Bronchial epithelial cell (primary cell): ENCODE measurements at regions not wholly inside any gene's neighbourhood (a gene's known extent, or its start where the extent isn't known, plus 50 kb on each side); places are given as distances from the start of the nearest gene placed in this dataset.

Experiments
- DNase-seq: peaks from one replicate; pipeline ENCODE4 v3.0.0-alpha.2; 2010; ENCODE audit warnings: low read depth
- FAIRE-seq: peaks from 2 replicates; lab custom pipeline; 2011; peaks lifted over from hg19 to GRCh38; lab: Jason Lieb, UNC
- H3K27me3 ChIP-seq: 2 replicates; pipeline ENCODE4 v1.5.1; 2011; ENCODE audit warnings: low read length; ENCODE audit not compliant: control insufficient read depth, insufficient read depth
- H3K36me3 ChIP-seq: 2 replicates; pipeline ENCODE4 v1.5.1; 2011; ENCODE audit warnings: low read length; ENCODE audit not compliant: control insufficient read depth, insufficient read depth
- H3K4me3 ChIP-seq: 2 replicates; pipeline ENCODE4 v1.5.1; 2011; ENCODE audit warnings: mild to moderate bottlenecking, low read depth, low read length, control low read depth
- TF ChIP-seq, protein P1 (sequence below): IDR thresholded peaks from 2 replicates; pipeline ENCODE4 v1.5.1; 2011; ENCODE audit warnings: mild to moderate bottlenecking, moderate library complexity, low read length, control low read depth, inconsistent platforms; ENCODE audit not compliant: insufficient read depth, severe bottlenecking

- Histone ChIP-seq H3K27me3 (no peaks in the 10 kb centered on the region), H3K36me3 (no peaks in the 10 kb centered on the region), H3K4me3 (no peak overlapping the region)
- FAIRE-seq (no peak), DNase-seq (no peak)
- TF ChIP-seq, protein P1, sequence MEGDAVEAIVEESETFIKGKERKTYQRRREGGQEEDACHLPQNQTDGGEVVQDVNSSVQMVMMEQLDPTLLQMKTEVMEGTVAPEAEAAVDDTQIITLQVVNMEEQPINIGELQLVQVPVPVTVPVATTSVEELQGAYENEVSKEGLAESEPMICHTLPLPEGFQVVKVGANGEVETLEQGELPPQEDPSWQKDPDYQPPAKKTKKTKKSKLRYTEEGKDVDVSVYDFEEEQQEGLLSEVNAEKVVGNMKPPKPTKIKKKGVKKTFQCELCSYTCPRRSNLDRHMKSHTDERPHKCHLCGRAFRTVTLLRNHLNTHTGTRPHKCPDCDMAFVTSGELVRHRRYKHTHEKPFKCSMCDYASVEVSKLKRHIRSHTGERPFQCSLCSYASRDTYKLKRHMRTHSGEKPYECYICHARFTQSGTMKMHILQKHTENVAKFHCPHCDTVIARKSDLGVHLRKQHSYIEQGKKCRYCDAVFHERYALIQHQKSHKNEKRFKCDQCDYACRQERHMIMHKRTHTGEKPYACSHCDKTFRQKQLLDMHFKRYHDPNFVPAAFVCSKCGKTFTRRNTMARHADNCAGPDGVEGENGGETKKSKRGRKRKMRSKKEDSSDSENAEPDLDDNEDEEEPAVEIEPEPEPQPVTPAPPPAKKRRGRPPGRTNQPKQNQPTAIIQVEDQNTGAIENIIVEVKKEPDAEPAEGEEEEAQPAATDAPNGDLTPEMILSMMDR, result no peak
Measured at GRCh38 chr2:12006850-12007249, 260.4 kb downstream of the LPIN1 start.

- H3K27me3 ChIP-seq, result no peaks in the 10 kb centered on the region
- TF ChIP-seq, protein P1, result no peak
- FAIRE-seq, result no peak
Measured at GRCh38 chr2:12007282-12007681, 260.9 kb downstream of the LPIN1 start.

DNA sequence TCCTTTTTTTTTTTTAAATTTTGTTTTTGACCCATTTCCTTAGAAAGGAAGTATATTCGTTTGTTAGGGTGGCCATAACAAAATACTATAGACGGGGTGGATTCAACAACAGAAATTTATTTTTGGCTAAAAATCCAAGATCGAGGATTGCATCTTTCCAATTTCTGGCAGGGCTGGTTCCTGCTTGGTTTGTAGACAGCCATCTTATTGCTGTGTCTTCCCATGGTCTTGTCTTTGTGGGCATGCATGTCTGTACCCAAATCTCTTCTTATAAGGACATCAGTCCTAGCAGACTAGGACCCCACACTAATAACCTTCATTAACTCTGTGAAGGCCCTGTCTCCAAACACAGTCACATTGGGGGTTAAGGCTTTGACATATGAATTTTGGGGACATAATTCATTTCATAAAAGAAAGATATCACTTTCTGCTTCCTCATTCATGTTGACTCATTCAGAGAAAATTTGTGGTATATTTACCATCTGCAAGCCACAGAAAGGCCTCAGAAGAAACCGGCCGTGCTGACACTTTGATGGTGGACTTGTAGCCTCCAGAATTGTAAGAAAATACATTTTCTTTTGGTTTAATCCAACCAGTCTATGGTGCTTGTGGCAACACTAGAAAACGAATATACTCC lies 262.1 kb downstream of the LPIN1 start:
- DNase-seq (peak; percentile 59), FAIRE-seq (no peak)
- no peak overlapping the region for H3K4me3 ChIP-seq
- TF ChIP-seq, protein P1, result no peak
- H3K36me3 ChIP-seq, result no peaks in the 10 kb centered on the region
- no peaks in the 10 kb centered on the region for H3K27me3 ChIP-seq

More at GRCh38 chr2:12007282-12007681, 260.9 kb downstream of the LPIN1 start:
- Histone ChIP-seq H3K36me3 (no peaks in the 10 kb centered on the region), H3K4me3 (no peak overlapping the region)
- DNase-seq, result no peak

DNA sequence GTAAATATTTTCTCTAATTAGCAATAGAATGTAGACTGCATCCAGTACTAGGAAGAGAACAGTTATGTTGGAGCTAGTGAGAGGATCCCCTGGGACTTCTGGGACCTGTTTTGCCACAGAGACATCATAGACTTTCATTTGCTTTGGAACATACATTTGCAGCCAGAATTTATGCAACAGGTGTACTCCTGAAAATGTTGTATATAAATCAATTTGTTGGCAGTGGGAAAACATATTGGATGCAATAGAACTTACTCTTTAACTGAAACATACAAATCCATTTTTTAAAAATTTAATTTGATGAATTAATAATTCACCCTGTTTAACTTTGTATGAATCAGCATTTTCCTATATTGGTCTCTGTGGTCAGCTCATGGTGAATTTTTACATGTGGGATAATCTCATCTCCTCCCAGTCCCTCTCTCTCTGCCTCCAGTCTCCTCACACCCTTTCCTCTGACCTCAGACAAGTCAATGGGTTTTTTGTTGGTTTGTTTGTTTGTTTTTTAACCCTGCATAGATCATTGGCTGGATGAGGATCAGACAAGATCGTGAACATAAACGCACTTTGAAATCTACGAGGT lies 263.0 kb downstream of the LPIN1 start:
- FAIRE-seq (no peak), DNase-seq (no peak)
- H3K36me3 ChIP-seq, result no peaks in the 10 kb centered on the region
- TF ChIP-seq, protein P1, result no peak
- no peak overlapping the region for H3K4me3 ChIP-seq
- H3K27me3 ChIP-seq, result no peaks in the 10 kb centered on the region

DNA sequence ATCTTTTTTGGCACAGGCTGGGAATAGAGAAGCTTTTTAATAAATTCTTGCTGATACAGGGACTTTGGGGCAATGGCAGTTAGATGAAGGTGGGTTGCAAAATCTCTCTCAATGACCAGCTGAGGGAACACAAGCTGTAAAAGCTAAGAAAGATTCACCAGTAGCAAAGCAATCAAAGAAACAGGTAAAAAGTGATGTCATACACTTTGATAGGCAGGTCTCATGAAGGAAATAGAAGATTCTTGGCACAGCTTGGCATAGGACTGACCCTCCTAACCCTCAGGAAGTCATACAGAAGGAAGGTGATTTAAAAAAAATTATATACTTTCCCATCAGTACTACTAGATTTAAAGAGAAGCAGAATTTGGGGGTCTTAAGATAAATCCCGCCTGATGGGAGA lies 263.6 kb downstream of the LPIN1 start:
- DNase-seq (no peak), FAIRE-seq (no peak)
- Histone ChIP-seq H3K36me3 (no peaks in the 10 kb centered on the region), H3K27me3 (no peaks in the 10 kb centered on the region), H3K4me3 (no peak overlapping the region)
- TF ChIP-seq, protein P1, result no peak
